Medulla oblongata (tissue), 1 donor: ENCODE measurements at regions not wholly inside any gene's neighbourhood (a gene's known extent, or its start where the extent isn't known, plus 50 kb on each side); places are given as distances from the start of the nearest gene placed in this dataset.

Experiments
- DNase-seq: peaks from one replicate; pipeline ENCODE4 v3.0.0-alpha.2; 2015; ENCODE audit errors: extremely low spot score

- DNase-seq, result no peak
These were observed 770.0 kb downstream of the MED13L start for GRCh38 chr12:115507560-115507889.

- DNase-seq, result no peak
These were observed 770.5 kb downstream of the MED13L start for GRCh38 chr12:115506822-115507559.

GRCh38 chr12:115504306-115505290 lies 772.9 kb downstream of the MED13L start:
- peak; percentile 71 for DNase-seq

GRCh38 chr12:115500872-115501271 lies 776.6 kb downstream of the MED13L start:
- DNase-seq, result peak; percentile 69

GRCh38 chr12:115495300-115495699 lies 782.2 kb downstream of the MED13L start:
- no peak for DNase-seq

GRCh38 chr12:115492553-115492952 lies 784.9 kb downstream of the MED13L start:
- DNase-seq, result no peak

GRCh38 chr12:115491511-115492250 lies 785.8 kb downstream of the MED13L start:
- no peak for DNase-seq

GRCh38 chr12:115489253-115489652 lies 788.2 kb downstream of the MED13L start:
- no peak for DNase-seq

GRCh38 chr12:115485967-115486366 lies 791.5 kb downstream of the MED13L start:
- DNase-seq, result no peak

- peak; percentile 31 for DNase-seq
These were observed 792.0 kb downstream of the MED13L start for GRCh38 chr12:115485503-115485902.

GRCh38 chr12:115482943-115483342 lies 794.5 kb downstream of the MED13L start:
- DNase-seq, result no peak

- DNase-seq, result no peak
These were observed 796.4 kb downstream of the MED13L start for GRCh38 chr12:115481141-115481540.

GRCh38 chr12:115478505-115478904 lies 794.5 kb upstream of the TBX3 start:
- DNase-seq, result no peak

GRCh38 chr12:115474539-115475353 lies 790.8 kb upstream of the TBX3 start:
- DNase-seq, result no peak

GRCh38 chr12:115473257-115473956 lies 789.4 kb upstream of the TBX3 start:
- DNase-seq, result no peak

GRCh38 chr12:115472852-115473251 lies 788.9 kb upstream of the TBX3 start:
- no peak for DNase-seq

GRCh38 chr12:115470977-115471376 lies 787.0 kb upstream of the TBX3 start:
- no peak for DNase-seq

- DNase-seq, result no peak
These were observed 786.6 kb upstream of the TBX3 start for GRCh38 chr12:115470526-115470925.

- DNase-seq, result no peak
These were observed 784.1 kb upstream of the TBX3 start for GRCh38 chr12:115468087-115468510.

- no peak for DNase-seq
These were observed 783.6 kb upstream of the TBX3 start for GRCh38 chr12:115467531-115467930.

GRCh38 chr12:115466076-115466475 lies 782.1 kb upstream of the TBX3 start:
- DNase-seq, result no peak
